ENCODE measurements at regions not wholly inside any gene's neighbourhood (a gene's known extent, or its start where the extent isn't known, plus 50 kb on each side); places are given as distances from the start of the nearest gene placed in this dataset.

- no peak for TF ChIP-seq CTCF (IDR thresholded peaks at IDR 0.05; ENCODE audit: borderline replicate concordance, insufficient read depth, low read depth, low read length)
- no peak overlapping the region for H3K4me3 ChIP-seq (ENCODE audit: low read depth, low read length)
Observed at GRCh38 chr1:182215764-182216163, 154.3 kb upstream of the ZNF648 start.

- no peak overlapping the region for H3K4me3 ChIP-seq (ENCODE audit: low read depth, low read length)
- no peak for TF ChIP-seq CTCF (IDR thresholded peaks at IDR 0.05; ENCODE audit: borderline replicate concordance, insufficient read depth, low read depth, low read length)
Observed at GRCh38 chr1:182213163-182213562, 151.7 kb upstream of the ZNF648 start.

- H3K4me3 ChIP-seq (ENCODE audit: low read depth, low read length): no peak overlapping the region
Observed at GRCh38 chr1:182211386-182211785, 149.9 kb upstream of the ZNF648 start.

GRCh38 chr1:182210417-182210816 lies 148.9 kb upstream of the ZNF648 start:
- H3K4me3 ChIP-seq (ENCODE audit: low read depth, low read length): no peak overlapping the region
- no peak for TF ChIP-seq CTCF (IDR thresholded peaks at IDR 0.05; ENCODE audit: borderline replicate concordance, insufficient read depth, low read depth, low read length)

More at GRCh38 chr1:182211386-182211785, 149.9 kb upstream of the ZNF648 start:
- TF ChIP-seq CTCF (IDR thresholded peaks at IDR 0.05; ENCODE audit: borderline replicate concordance, insufficient read depth, low read depth, low read length): no peak

- no peak overlapping the region for H3K4me3 ChIP-seq (ENCODE audit: low read depth, low read length)
- no peak for TF ChIP-seq CTCF (IDR thresholded peaks at IDR 0.05; ENCODE audit: borderline replicate concordance, insufficient read depth, low read depth, low read length)
Observed at GRCh38 chr1:182207300-182207699, 145.8 kb upstream of the ZNF648 start.

- no peak for TF ChIP-seq CTCF (IDR thresholded peaks at IDR 0.05; ENCODE audit: borderline replicate concordance, insufficient read depth, low read depth, low read length)
- no peak overlapping the region for H3K4me3 ChIP-seq (ENCODE audit: low read depth, low read length)
Observed at GRCh38 chr1:182206626-182207239, 145.2 kb upstream of the ZNF648 start.

- TF ChIP-seq CTCF (IDR thresholded peaks at IDR 0.05; ENCODE audit: borderline replicate concordance, insufficient read depth, low read depth, low read length): no peak
Observed at GRCh38 chr1:182205351-182206022, 144.0 kb upstream of the ZNF648 start.

More at GRCh38 chr1:182205351-182206022, 144.0 kb upstream of the ZNF648 start:
- H3K4me3 ChIP-seq (ENCODE audit: low read depth, low read length): no peak overlapping the region

Data from GM12875 (cell line).